Astrocyte (in vitro differentiated cells and primary cell): ENCODE measurements at regions not wholly inside any gene's neighbourhood (a gene's known extent, or its start where the extent isn't known, plus 50 kb on each side); places are given as distances from the start of the nearest gene placed in this dataset.
"Not testable (repeated sequence)": the region's sequence is repeated elsewhere in the genome, so short reads cannot be mapped to it uniquely, and the experiment has no call there.

Experiments used
- DNase-seq: peaks from one replicate; pipeline ENCODE4 v3.0.0-alpha.2; 2010; ENCODE audit warnings: low read depth
- FAIRE-seq: peaks from 2 replicates; lab custom pipeline; 2011; peaks lifted over from hg19 to GRCh38; lab: Jason Lieb, UNC
- H2AFZ ChIP-seq: 2 replicates; pipeline ENCODE4 v1.6.0; 2012; ENCODE audit warnings: low read depth, low read length, inconsistent platforms
- H3K27ac ChIP-seq: 2 replicates; pipeline ENCODE4 v1.5.1; 2011; ENCODE audit warnings: low read depth, low read length, inconsistent platforms
- H3K27me3 ChIP-seq: 2 replicates; pipeline ENCODE4 v1.6.0; 2011; ENCODE audit warnings: low read length, inconsistent platforms; ENCODE audit not compliant: insufficient read depth
- H3K36me3 ChIP-seq: 2 replicates; pipeline ENCODE4 v1.5.1; 2011; ENCODE audit warnings: low read length, inconsistent platforms; ENCODE audit not compliant: insufficient read depth
- H3K4me1 ChIP-seq: 2 replicates; pipeline ENCODE4 v1.5.1; 2011; ENCODE audit warnings: low read length, inconsistent platforms; ENCODE audit not compliant: insufficient read depth
- H3K4me2 ChIP-seq: 2 replicates; pipeline ENCODE4 v1.6.0; 2012; ENCODE audit warnings: low read length, inconsistent platforms
- H3K4me3 ChIP-seq: 2 replicates; pipeline ENCODE4 v1.5.1; 2011; ENCODE audit warnings: low read depth, mild to moderate bottlenecking, low read length, inconsistent platforms; ENCODE audit not compliant: insufficient read depth
- H3K79me2 ChIP-seq: 2 replicates; pipeline ENCODE4 v1.6.0; 2012; ENCODE audit warnings: mild to moderate bottlenecking, low read length, inconsistent platforms; ENCODE audit not compliant: insufficient read depth
- H3K9ac ChIP-seq: 2 replicates; pipeline ENCODE4 v1.6.0; 2012; ENCODE audit warnings: mild to moderate bottlenecking, low read length, inconsistent platforms
- H3K9me3 ChIP-seq: 2 replicates; pipeline ENCODE4 v1.5.1; 2012; ENCODE audit warnings: low read depth, mild to moderate bottlenecking, low read length, inconsistent platforms; ENCODE audit not compliant: insufficient read depth
- H4K20me1 ChIP-seq: 2 replicates; pipeline ENCODE4 v1.6.0; 2012; ENCODE audit warnings: low read length, inconsistent platforms; ENCODE audit not compliant: insufficient read depth
- H3K27ac Mint-ChIP-seq: one replicate; pipeline ENCODE4 v1.8.0; 2021; ENCODE audit warnings: mild to moderate bottlenecking, mixed read lengths; ENCODE audit not compliant: unreplicated experiment
- H3K27me3 Mint-ChIP-seq: one replicate; pipeline ENCODE4 v1.8.0; 2021; ENCODE audit warnings: low read depth, mixed read lengths; ENCODE audit not compliant: unreplicated experiment
- H3K36me3 Mint-ChIP-seq: one replicate; pipeline ENCODE4 v1.8.0; 2021; ENCODE audit warnings: low read depth, mixed read lengths; ENCODE audit not compliant: unreplicated experiment
- H3K4me1 Mint-ChIP-seq: one replicate; pipeline ENCODE4 v1.8.0; 2021; ENCODE audit warnings: low read depth, mixed read lengths; ENCODE audit not compliant: unreplicated experiment
- H3K4me3 Mint-ChIP-seq: one replicate; pipeline ENCODE4 v1.8.0; 2021; ENCODE audit warnings: mild to moderate bottlenecking, moderate library complexity, mixed read lengths; ENCODE audit not compliant: unreplicated experiment
- H3K9me3 Mint-ChIP-seq: one replicate; pipeline ENCODE4 v1.8.0; 2021; ENCODE audit warnings: mild to moderate bottlenecking, mixed read lengths; ENCODE audit not compliant: unreplicated experiment
- EZH2 ChIP-seq: IDR thresholded peaks from 2 replicates; pipeline ENCODE4 v1.6.1; 2012; ENCODE audit warnings: mild to moderate bottlenecking, low read length, inconsistent platforms; ENCODE audit not compliant: insufficient read depth
- TF ChIP-seq, protein P1 (sequence below): IDR thresholded peaks from 2 replicates; pipeline ENCODE4 v1.5.1; 2011; ENCODE audit warnings: low read depth, mild to moderate bottlenecking, inconsistent platforms, low read length, moderate library complexity; ENCODE audit not compliant: insufficient read depth

DNA sequence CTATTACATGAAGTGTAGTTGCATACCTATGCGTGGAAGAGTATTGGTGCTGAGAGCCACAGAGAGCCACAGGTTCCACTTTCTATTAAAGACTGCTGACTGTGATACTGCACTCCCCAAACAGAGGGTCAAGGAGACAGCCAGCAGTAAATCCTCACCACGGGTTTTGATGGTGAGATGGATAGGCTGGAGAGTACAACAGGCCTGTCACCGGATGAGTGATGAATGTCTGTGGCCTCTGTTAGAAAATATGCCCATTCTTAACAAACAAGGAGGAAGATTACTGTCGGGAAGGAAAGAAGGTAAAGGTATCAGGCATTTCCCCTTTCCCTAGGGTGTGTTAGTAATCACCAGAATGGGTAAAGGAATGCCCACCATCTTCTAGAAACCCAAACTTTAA, 286.5 kb downstream of the ALDH8A1 start:
- no peak overlapping the region for H3K4me3 Mint-ChIP-seq
- H3K9me3 ChIP-seq, result no peaks in the 10 kb centered on the region
- H3K9me3 Mint-ChIP-seq, result no peaks in the 10 kb centered on the region
- no peaks in the 10 kb centered on the region for H3K36me3 ChIP-seq
- H3K27ac ChIP-seq, result no peak overlapping the region
- no peak overlapping the region for H3K4me2 ChIP-seq
- H3K4me1 Mint-ChIP-seq, result peaks cover 8% of the 10 kb centered on the region
- H3K27ac Mint-ChIP-seq, result no peak overlapping the region
- peaks cover under 1% of the 10 kb centered on the region for H3K4me1 ChIP-seq
- no peaks in the 10 kb centered on the region for H3K27me3 Mint-ChIP-seq
- FAIRE-seq, result no peak
- no peak overlapping the region for H2AFZ ChIP-seq
- H3K9ac ChIP-seq, result no peak overlapping the region
- peaks cover 2% of the 10 kb centered on the region for H3K36me3 Mint-ChIP-seq
- no peak for TF ChIP-seq EZH2
- TF ChIP-seq, protein P1, sequence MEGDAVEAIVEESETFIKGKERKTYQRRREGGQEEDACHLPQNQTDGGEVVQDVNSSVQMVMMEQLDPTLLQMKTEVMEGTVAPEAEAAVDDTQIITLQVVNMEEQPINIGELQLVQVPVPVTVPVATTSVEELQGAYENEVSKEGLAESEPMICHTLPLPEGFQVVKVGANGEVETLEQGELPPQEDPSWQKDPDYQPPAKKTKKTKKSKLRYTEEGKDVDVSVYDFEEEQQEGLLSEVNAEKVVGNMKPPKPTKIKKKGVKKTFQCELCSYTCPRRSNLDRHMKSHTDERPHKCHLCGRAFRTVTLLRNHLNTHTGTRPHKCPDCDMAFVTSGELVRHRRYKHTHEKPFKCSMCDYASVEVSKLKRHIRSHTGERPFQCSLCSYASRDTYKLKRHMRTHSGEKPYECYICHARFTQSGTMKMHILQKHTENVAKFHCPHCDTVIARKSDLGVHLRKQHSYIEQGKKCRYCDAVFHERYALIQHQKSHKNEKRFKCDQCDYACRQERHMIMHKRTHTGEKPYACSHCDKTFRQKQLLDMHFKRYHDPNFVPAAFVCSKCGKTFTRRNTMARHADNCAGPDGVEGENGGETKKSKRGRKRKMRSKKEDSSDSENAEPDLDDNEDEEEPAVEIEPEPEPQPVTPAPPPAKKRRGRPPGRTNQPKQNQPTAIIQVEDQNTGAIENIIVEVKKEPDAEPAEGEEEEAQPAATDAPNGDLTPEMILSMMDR, result no peak
- H3K4me3 ChIP-seq, result no peak overlapping the region
- H3K79me2 ChIP-seq, result no peaks in the 10 kb centered on the region
- H3K27me3 ChIP-seq, result no peaks in the 10 kb centered on the region
- no peaks in the 10 kb centered on the region for H4K20me1 ChIP-seq
- no peak for DNase-seq

DNA sequence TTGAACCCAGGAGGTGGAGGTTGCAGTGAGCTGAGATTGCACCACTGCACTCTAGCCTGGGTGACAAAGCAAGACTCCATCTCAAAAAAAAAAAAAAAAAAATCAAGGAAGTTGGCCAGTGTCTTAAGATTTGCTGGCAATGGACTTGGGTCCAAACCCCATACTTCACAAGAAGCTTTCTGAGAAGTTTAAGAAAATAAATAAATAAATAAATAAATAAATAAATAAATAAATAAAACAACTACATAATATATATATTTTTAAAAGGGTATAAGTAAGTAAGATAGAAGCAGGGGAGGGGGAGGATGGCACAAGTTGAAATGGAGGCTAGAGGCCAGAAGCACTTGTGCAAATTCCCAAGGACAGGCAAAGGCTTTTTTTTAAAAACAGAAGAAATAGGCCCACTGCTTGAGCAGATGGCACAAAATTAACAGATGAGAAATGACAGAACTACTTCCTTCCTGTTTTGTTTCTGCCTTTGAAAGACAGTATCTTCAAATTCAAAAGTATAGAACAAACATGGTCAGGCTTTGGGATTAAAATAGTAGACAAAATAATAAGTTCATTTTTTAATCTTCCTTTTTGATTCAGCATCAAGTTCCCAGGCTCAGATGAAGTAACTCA, 287.7 kb downstream of the ALDH8A1 start:
- no peaks in the 10 kb centered on the region for H3K36me3 Mint-ChIP-seq
- H3K27me3 ChIP-seq, result no peaks in the 10 kb centered on the region
- H4K20me1 ChIP-seq, result no peaks in the 10 kb centered on the region
- no peak overlapping the region for H3K4me3 ChIP-seq
- H3K27ac ChIP-seq, result no peak overlapping the region
- no peak for TF ChIP-seq EZH2
- TF ChIP-seq, protein P1, result no peak
- H3K4me1 ChIP-seq, result peaks cover 6% of the 10 kb centered on the region
- no peaks in the 10 kb centered on the region for H3K9me3 ChIP-seq
- no peak overlapping the region for H3K4me2 ChIP-seq
- H3K36me3 ChIP-seq, result no peaks in the 10 kb centered on the region
- no peaks in the 10 kb centered on the region for H3K79me2 ChIP-seq
- H3K9ac ChIP-seq, result no peak overlapping the region
- no peak overlapping the region for H3K4me3 Mint-ChIP-seq
- H3K27me3 Mint-ChIP-seq, result no peaks in the 10 kb centered on the region
- FAIRE-seq (no peak), DNase-seq (no peak)
- H3K9me3 Mint-ChIP-seq, result no peaks in the 10 kb centered on the region
- H2AFZ ChIP-seq, result no peak overlapping the region
- no peak overlapping the region for H3K27ac Mint-ChIP-seq
- H3K4me1 Mint-ChIP-seq, result peaks cover 8% of the 10 kb centered on the region

DNA sequence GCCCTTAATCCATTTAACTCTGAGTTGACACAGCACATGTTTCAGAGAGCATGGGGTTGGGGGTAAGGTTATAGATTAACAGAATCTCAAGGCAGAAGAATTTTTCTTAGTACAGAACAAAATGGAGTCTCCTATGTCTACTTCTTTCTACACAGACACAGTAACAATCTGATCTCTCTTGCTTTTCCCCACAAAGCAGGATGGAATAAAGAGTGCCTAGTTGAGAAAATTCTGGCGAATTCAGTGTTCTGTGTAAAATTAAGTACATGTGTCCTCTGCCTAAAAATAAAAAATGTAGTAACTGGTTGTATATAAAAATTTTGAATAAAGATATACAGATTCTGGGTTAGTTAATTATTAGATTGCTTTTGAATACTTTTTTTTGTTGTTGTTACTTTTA, 290.0 kb downstream of the ALDH8A1 start:
- H3K4me3 ChIP-seq, H3K4me2 ChIP-seq, FAIRE-seq, H3K27ac Mint-ChIP-seq, H3K27me3 ChIP-seq, H3K9me3 Mint-ChIP-seq, DNase-seq, H3K27ac ChIP-seq, H3K4me3 Mint-ChIP-seq, H3K9me3 ChIP-seq, H3K36me3 ChIP-seq, H3K36me3 Mint-ChIP-seq, H3K27me3 Mint-ChIP-seq, H3K4me1 Mint-ChIP-seq, H2AFZ ChIP-seq, H3K4me1 ChIP-seq, H3K79me2 ChIP-seq, H3K9ac ChIP-seq, H4K20me1 ChIP-seq: not testable (repeated sequence)
